HG03108 (cell line): ENCODE measurements at regions not wholly inside any gene's neighbourhood (a gene's known extent, or its start where the extent isn't known, plus 50 kb on each side); places are given as distances from the start of the nearest gene placed in this dataset.
"Not testable (repeated sequence)": the region's sequence is repeated elsewhere in the genome, so short reads cannot be mapped to it uniquely, and the experiment has no call there.

Source experiments
- ATAC-seq: cut with Tn5 transposase; IDR thresholded peaks from one replicate; pipeline ENCODE4 v1.9.1; 2021; ENCODE audit warnings: moderate library complexity; ENCODE audit not compliant: unreplicated experiment

DNA sequence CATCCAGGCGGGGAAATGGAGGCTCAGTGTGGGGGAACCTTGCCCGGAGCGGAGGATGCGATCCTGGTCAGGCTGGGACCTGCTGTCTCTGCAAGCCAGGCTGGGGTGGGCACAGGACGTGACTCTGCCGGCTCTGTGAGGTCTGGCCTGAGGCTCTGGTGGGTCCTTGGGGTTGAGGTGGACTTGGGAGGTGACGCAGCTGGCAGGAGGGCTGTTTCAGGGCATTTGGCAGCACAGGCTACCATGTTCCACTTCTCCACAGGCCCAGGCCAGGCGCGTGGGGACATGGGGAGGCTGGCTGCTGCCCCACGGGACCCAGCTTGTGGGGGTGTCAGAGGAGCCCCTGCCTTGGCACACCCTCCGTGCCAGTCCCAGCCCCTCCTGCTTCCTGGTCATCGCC is 1199.7 kb downstream of the BRD1 start:
- no peak for ATAC-seq

DNA sequence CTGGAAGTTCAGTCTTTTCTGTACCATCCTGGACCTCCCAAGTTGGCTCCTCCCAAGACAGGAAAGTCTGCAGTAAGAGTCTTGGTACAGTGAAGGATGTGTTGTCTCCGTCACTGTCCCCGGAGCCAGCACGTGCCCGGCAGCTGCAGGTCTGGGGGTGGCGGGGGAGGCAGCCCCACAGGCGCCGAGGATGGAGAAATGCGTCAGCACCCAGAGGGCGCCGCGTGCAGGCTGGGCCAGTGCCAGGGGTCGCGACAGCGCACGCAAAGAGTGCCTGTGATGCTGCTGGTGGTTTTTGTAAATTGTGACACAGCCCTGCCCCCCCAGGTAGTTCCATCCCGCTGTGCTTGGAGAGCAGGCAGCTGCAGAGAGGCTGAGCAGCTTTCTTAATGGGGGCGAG is 1200.5 kb downstream of the BRD1 start:
- no peak for ATAC-seq

DNA sequence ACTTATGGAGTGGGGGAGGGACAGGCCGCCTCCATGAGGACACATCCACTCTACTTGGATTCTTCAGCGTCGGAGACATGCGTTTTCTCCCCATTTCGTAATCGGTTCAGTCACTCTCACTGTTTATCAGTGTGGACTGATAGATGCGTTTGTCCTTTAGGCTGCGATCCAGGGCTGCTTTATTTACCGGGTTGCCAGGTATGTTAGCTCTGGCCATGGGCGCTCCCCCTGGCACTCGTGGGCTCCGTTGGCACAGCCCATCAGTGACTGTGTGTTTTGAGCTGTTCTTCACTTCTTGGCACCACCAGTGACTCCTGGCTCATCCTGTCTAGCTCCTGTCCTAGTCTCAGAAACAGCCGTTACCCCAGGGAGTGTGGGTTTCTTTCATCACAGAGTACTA is 1203.3 kb downstream of the BRD1 start:
- ATAC-seq, result no peak

DNA sequence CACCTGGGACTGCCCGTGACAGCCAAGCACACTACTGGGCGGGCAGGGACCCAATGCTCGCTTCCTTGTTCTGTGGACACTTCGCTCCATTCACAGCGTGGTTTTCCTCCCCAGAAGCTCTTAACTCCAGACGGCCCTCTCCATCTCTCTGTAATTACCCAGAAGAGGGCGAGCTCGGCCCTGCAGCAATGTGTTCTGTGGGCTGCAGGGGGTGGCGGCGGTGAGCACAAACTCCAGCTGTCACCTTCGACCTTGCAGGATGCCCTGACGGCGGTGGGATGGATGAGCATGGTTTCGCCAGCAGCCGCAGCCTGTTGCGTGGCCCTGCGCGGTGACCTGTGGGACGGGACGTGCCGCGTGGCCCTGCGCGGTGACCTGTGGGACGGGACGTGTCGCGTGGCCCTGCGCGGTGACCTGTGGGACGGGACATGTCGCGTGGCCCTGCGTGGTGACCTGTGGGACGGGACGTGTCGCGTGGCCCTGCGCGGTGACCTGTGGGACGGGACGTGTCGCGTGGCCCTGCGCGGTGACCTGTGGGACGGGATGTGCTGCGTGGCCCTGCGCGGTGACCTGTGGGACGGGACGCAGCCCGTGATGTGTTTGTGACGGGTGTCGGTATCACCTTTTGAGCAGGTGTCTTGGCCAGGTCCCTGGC is 1204.7 kb downstream of the BRD1 start:
- no peak for ATAC-seq

DNA sequence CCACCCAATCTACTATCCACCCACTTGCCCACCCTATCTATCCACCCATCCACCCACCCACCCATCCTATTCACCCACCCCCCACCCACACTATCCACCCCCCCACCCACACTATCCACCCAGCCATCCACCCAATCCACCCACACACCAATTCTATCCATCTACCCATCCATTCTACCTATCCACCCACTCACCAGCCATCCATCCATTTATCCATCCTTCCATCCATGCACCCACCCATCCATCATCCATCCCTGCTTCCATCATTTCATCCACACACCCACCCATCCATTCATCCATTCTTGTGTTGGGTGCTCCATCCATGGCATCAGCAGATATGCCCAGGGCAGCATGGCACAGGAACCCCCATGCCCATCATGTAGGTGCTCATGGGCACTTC is 1206.6 kb downstream of the BRD1 start:
- no peak for ATAC-seq

DNA sequence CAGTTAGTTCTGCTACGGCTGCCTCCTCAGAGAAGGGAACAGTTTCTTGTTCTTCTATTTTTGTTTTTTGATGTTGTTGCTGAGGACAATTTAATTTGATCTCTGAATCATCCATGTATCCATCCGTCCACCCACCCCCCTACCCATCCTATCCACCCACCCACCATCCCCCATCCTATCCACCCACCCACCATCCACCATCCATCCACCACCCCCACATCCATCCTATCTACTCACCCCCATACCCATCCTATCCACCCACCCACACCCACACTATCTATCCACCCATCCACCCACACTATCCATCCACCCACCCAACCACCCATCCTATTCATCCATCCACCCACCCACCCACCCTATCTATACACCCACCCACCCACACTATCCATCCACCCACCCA is 1207.2 kb downstream of the BRD1 start:
- ATAC-seq, result not testable (repeated sequence)

DNA sequence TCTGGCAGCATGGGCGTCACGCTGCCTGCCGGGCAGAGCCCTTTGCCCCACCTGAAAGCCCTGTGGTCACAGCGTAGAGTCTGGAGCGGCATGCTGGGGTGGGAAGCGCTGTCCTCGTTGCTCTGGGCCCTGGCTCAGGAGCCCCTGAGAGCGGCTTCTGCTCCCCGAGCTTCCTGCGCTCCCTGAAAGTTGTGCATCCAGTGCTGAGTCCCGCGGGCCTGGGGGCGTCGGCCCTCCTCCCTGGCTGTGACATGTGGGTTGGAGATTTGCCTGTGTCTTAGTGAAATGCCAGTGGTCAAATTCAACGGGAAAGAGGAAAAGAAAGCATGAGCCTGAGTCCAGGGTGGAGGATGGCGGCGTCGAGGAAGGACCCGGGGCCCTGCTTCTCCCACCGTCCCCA is 1208.0 kb downstream of the BRD1 start:
- ATAC-seq, result no peak

DNA sequence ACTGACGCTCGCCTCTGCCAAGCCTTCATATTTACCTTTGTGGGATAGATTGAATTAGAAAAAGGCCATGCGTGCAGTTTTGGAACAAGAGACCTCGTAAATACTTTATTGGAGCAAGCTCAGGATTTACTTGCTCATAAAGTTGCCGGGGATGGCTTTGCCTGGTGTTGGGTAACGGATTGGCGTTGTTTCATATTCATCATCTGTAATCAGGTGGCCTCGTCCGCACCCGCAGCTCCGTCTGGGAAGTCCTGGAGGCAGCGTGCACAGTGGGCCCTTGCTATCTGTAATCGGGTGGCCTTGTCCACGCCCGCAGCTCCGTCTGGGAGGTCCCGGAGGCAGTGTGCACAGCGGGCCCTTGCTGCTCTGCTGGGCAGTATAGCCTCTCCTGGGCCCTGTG is 1209.3 kb downstream of the BRD1 start:
- no peak for ATAC-seq

DNA sequence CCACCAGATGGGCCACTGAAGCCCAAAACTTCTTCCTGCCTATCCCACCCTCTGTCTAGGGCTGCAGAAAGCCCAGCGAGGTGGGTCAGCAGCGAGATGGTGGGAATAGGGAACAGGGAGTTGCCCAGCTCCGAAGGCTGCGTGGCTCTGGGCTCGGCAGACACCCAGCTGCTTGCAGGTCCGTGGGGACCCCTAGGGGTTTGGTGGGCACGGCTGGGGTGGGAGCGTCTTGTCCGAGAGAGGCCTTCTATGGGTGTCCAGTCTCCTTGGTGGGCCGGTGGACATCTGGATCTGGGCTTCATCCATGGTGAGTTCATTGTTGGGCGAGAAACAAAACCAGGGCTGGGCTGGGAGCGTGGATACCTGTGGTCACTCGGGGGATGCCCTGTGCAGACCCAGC is 1211.0 kb downstream of the BRD1 start:
- no peak for ATAC-seq

DNA sequence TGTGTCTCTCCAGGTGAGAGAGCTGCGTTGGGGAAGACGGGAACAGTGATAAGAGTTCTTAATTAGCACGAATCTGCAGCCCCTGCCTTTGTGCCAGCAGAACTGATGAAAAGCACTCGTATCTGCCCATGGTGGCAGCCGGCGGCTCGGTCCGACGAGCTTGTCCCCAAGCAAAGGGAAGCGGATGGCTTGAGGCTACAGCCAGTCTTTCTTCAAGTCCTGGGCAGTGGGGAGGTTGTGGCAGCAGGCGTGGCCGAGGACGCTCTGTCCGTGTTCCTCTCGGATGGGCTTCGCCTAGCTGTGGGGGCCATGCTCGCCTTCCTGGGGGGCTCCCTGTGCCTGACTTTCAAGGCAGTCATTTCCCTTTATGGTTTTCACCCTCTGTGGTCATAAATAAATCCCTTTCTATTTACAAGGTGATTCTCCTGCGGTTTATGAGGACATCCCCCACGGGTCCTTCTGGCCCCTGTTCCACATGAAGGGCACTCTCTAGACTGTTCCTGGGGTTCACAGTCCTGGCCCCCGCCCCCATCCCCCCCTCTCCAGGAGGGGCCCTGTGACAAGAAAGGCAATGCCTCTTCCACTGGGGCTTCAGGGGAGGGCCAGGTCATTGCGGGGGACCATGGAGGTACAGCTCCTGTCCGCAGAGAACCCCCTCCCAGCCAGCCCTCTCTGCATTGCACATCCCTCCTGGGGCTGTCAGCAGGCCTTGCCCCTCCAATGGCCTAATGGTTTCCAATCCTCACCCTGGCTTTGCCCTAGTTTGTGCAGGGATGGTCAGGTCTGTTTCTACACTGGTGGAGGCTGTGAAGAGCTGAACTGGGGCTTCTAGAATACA is 1212.3 kb downstream of the BRD1 start:
- ATAC-seq, result no peak

DNA sequence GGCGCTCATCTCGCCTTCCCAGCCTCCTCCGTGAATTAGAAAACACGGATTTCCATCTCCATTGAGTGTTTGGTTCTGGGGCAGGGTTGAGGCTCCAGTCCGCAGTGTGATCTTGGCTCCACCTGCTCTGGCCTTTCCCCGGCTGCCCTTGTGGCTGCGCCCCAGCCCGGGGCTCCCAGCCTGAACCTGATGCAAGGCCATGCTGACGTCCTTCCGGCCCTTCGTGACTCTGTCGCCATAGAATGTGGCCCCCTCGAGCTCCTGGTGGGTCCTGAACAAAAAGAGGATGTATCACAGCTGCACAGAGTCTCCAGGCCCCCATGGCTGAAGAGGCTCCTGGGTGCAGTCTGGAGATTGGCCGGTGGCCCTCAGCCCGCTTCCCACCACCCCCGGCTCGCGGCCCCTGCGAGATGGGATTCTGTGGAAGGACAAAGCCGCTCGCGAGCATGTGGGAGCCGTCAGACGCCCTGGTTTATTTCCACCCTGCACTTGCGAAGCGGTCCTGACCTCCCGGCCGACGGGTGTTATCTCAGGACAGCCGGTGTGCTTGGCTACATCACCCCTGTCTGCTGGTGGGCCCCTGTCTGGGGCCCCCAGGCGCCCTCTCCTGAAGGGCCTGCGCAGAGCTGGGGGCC is 1214.0 kb downstream of the BRD1 start:
- ATAC-seq, result no peak

DNA sequence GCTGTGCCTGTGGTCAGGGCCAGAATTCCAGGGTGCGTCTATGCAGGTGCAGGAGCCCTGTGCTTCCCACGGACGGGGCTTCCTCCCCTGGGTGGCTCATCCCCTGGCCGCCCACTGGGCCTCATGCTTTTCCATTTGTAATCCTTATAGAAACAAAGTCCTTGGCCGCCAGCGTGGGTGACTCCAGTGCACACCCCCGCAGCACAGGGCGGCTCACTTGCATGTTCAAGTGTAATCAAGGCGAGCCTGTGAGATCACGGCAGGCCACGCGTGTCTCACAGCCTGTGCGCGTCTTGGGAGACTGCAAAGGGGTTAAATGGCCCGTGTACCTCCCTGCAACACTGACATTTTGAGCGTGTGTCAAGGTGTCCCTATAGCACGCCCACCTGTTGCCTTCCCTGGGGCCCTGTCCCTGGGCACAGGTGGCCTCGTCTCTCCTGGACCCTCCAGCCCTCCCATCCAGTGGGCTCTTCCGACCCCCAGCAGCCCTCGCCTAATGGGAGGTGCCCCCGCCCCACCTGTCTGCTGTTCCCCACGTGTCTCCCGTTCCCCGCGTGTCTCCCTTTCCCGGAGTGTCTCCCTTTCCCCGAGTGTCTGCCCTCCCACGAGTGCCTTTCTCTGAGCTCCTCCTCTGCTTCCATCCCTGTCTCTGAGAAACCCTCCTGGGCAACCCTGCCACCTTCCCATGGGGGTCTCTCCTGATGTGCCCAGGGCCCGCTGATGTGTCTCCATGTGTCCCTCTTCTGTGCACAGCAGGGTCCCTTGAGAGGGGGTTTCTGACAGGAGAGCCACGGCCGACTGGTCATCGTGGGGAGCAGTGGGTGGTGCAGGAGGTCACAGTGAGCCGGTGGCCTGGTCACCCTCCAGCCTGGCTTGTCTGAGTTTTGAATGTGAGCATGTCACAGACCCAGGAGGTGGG is 1215.3 kb downstream of the BRD1 start:
- ATAC-seq, result no peak

DNA sequence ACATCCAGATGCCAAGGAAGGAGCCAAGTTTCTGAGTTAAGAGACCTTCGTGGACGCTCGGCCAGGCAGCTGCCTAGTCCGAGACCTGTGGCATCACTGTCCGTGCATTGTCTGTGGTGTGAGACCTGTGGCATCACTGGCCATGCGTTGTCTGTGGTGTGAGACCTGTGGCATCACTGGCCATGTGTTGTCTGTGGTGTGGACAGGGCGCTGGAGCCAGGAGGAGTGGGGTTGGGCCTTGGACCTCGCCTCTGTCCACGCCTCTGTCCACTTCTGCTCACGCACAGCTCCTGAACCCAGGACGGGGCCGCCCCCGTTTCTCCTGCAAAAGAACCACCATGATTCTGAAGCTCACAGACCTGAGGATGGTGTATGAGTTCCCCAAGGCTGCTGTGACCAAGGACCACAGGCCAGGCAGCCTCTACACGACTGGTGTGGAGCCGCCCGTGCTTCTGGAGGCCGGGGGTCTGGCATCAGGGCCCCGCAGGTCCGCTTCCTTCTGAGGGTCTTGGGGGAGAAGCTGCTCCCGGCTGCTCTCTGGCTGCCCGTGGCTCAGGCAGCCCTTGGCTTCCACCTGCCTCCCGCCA is 1218.3 kb downstream of the BRD1 start:
- no peak for ATAC-seq

DNA sequence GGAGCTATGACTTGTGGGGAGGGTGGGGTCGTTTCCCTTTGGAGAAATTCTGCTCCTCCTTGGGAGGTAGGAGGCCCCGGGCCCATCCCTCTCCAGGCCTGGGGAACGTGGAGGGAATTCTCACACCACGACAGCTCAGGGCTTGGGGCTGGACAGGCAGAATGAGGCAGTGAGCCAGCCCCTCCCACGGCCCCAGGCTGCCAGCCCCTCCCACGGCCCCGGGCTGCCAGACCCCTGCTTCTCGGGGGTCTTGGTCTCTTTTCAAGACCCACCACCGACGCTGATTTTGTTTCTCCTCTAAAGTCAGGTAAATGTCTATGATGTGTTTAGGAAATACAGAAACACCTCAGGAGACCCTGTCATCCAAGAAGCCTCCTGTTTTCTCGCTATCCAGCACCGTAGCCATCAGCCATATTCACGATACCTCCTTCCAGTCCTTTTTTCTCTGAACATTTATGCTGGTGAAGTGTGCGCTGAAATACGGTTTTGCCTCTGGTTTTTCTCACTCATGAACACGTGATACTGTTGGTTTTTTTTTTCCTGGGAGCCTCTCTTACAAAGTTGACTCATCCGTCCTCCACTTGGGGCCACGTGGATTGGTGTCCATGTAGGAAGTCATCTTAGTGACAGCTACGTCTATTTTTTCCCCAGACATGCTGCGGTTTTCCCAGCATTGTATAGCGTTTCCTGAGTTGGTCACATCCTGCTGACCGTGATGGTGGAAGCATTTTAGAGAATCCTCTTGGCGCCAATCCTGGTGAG is 1219.6 kb downstream of the BRD1 start:
- no peak for ATAC-seq

DNA sequence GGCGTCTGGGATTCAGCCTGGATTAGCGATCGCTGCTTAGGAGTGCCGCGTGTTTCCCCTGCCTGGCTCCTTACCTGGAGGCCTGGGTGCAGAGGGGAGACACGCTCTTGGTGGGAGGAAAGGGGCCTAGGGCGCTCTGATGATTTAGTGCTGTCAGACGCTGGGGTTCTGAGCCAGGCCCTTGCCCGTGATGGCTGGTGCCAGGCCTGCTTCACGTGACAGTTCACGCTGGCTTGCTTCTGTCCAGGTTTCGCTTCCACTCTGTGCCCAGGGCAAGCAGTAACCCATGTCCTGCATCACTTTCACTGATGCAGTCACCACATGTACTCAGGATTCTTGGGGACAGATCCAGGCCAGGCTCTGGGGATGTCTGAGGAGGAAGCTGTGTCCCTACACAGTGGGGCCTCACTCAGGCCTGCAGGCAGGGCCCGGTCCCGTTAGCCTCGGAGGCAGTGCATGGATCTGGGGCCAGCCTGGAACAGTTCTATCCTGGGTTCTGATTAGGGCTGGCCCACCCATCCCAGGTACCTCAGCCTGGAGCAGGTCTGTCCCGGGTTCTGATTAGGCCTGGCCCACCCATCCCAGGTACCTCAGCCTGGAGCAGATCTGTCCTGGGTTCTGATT is 1220.9 kb downstream of the BRD1 start:
- no peak for ATAC-seq

DNA sequence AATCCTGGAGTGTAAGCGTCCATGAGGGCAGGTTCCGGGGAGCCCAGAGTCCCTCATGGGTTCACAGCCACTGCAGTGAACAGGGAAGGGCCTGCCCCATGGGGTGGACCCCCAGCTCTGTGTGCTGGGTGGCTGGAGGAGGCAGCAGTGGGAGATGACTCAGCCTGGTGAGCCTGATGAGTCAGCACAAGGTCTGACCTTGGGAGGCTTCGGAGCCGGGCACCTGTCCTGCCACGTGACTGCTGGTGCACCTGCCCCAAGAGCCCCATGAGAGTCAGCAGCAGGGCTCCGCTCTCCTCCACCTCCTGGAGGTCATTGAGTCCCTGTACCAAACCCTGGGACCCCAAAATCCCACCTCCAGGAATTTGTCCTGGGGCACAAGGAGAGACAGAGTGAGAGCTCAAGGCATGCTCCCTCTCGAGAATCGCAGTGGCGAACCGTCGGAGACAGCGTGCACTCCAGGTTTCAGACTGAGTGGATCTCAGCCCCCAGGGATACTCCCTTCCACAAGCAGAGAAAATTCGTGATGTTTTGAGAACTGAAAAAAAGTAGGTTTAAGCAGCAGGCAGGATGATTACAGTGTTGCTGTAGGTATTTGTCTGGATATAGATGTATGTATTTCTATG is 1221.7 kb downstream of the BRD1 start:
- ATAC-seq, result no peak

DNA sequence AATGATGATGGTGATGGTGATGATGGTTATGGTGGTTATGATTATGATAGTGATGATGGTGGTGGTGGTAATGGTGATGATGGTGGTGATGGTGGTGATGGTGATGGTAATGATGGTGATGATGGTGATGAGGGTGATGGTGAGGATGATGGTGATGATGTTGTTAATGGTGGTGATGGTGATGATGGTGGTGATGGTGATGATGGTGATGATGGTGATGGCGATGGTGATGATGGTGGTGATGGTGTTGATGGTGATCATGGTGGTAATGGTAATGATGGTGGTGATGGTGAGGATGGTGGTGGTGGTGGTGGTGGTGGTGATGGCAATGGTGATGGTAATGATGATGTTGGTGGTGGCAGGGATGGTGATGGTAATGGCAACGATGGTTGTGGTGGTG is 1222.5 kb downstream of the BRD1 start:
- no peak for ATAC-seq

DNA sequence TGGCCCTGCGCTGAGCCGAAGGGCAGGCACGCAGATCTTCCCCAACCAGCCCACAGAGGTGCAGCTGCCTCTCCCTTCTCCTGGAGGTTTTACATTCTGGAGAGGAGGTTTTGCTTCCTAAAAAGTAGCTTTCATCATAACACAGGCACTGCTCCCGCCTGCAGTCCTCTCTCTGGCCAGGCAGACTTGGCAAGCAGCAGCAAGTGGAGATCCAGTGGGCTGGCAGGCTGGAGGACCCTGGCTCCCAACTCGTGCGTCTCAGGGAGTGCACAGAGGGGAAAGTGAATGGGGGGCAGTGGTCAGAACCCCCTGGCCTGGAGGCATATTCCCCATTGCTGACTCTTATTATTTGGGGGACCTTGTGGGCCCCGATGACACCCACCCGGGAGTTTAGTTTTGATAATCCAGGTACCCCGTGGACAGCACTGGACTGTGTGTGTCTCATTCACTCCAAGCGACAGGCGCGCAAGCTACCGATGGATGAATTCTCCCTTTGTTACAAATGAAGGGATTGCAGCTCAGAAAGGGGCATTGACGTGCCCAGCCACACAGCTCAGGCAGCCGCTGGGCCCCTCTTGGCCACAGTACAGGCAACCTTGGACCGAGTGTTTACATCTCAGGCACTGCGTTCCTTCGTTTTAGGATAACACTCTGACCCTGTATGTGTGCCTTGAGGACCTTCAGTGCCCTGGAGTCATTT is 1223.9 kb downstream of the BRD1 start:
- no peak for ATAC-seq
